ENCODE measurements at regions not wholly inside any gene's neighbourhood (a gene's known extent, or its start where the extent isn't known, plus 50 kb on each side); places are given as distances from the start of the nearest gene placed in this dataset.

- TF ChIP-seq CTCF (IDR thresholded peaks at IDR 0.05; ENCODE audit: extremely low read depth in 1 of 2, insufficient read depth in 1 of 2, low read depth in 1 of 2, low read length in 2 of 2) (no peak), POLR2AphosphoS5 (IDR thresholded peaks at IDR 0.05; ENCODE audit: insufficient read depth, low read depth, low read length) (no peak), EZH2 (IDR thresholded peaks at IDR 0.05; ENCODE audit: borderline replicate concordance, low read depth, low read length, severe bottlenecking) (no peak), MAX (IDR thresholded peaks at IDR 0.05; ENCODE audit: insufficient read depth, insufficient read length) (no peak), POLR2A (IDR thresholded peaks at IDR 0.05; ENCODE audit: low read depth, low read length) (no peak)
Observed at GRCh38 chr7:13627455-13627854, 362.0 kb downstream of the ETV1 start.

All from endothelial cell of umbilical vein (primary cell).